ENCODE measurements at regions not wholly inside any gene's neighbourhood (a gene's known extent, or its start where the extent isn't known, plus 50 kb on each side); places are given as distances from the start of the nearest gene placed in this dataset.

- Mint-ChIP-seq H3K27ac (no peak overlapping the region), H3K4me3 (no peak overlapping the region), H3K9me3 (no peaks in the 10 kb centered on the region), H3K36me3 (no peaks in the 10 kb centered on the region), H3K27me3 (ENCODE audit: insufficient read depth, low read depth) (peaks cover 5% of the 10 kb centered on the region), H3K4me1 (peaks cover 30% of the 10 kb centered on the region)
- peak overlapping the region; percentile 50 for H3K4me2 ChIP-seq
- TF ChIP-seq EZH2phosphoT487 (IDR thresholded peaks at IDR 0.05) (no peak), EZH2 (IDR thresholded peaks at IDR 0.05) (no peak), CTCF (IDR thresholded peaks at IDR 0.05) (no peak)
- no peak for DNase-seq (ENCODE audit: low spot score)
- H3K4me1 ChIP-seq, result peaks cover 48% of the 10 kb centered on the region
- no peak overlapping the region for H2AFZ ChIP-seq (replicated peaks)
- no peak overlapping the region for H3K9ac ChIP-seq
- H3F3A ChIP-seq (ENCODE audit: low read depth), result peaks cover 33% of the 10 kb centered on the region
- no peak overlapping the region for H3K4me3 ChIP-seq
- H4K20me1 ChIP-seq (ENCODE audit: low read depth), result no peaks in the 10 kb centered on the region
- no peaks in the 10 kb centered on the region for H3K79me2 ChIP-seq (ENCODE audit: low read depth)
- no peaks in the 10 kb centered on the region for H3K9me3 ChIP-seq (ENCODE audit: low read depth)
- H3K36me3 ChIP-seq, result no peaks in the 10 kb centered on the region
- H3K27me3 ChIP-seq, result no peaks in the 10 kb centered on the region
- H3K27ac ChIP-seq, result no peak overlapping the region
Observed at GRCh38 chr2:134773335-134773734, 54.5 kb upstream of the TMEM163 start.

- Histone ChIP-seq H3K27me3 (no peaks in the 10 kb centered on the region), H3K4me1 (peaks cover 48% of the 10 kb centered on the region), H3K9me3 (ENCODE audit: low read depth) (no peaks in the 10 kb centered on the region), H3K9ac (no peak overlapping the region), H4K20me1 (ENCODE audit: low read depth) (no peaks in the 10 kb centered on the region), H3F3A (ENCODE audit: low read depth) (peaks cover 33% of the 10 kb centered on the region), H3K4me3 (no peak overlapping the region), H3K27ac (no peak overlapping the region), H2AFZ (replicated peaks) (no peak overlapping the region), H3K79me2 (ENCODE audit: low read depth) (no peaks in the 10 kb centered on the region), H3K4me2 (peak overlapping the region; percentile 50), H3K36me3 (no peaks in the 10 kb centered on the region)
- TF ChIP-seq EZH2 (IDR thresholded peaks at IDR 0.05) (no peak), CTCF (IDR thresholded peaks at IDR 0.05) (no peak), EZH2phosphoT487 (IDR thresholded peaks at IDR 0.05) (no peak)
- DNase-seq (ENCODE audit: low spot score), result no peak
- H3K36me3 Mint-ChIP-seq, result no peaks in the 10 kb centered on the region
- H3K9me3 Mint-ChIP-seq, result no peaks in the 10 kb centered on the region
- peak overlapping the region; percentile 13 for H3K4me3 Mint-ChIP-seq
- peaks cover 30% of the 10 kb centered on the region for H3K4me1 Mint-ChIP-seq
- H3K27ac Mint-ChIP-seq, result peak overlapping the region; percentile 6
- peaks cover 5% of the 10 kb centered on the region for H3K27me3 Mint-ChIP-seq (ENCODE audit: insufficient read depth, low read depth)
Observed at GRCh38 chr2:134773759-134774742, 55.3 kb upstream of the TMEM163 start.

- Mint-ChIP-seq H3K27ac (peak overlapping the region; percentile 47), H3K4me1 (peaks cover 30% of the 10 kb centered on the region), H3K27me3 (ENCODE audit: insufficient read depth, low read depth) (peaks cover 2% of the 10 kb centered on the region), H3K9me3 (no peaks in the 10 kb centered on the region), H3K36me3 (no peaks in the 10 kb centered on the region), H3K4me3 (no peak overlapping the region)
- Histone ChIP-seq H3K36me3 (no peaks in the 10 kb centered on the region), H3K9me3 (ENCODE audit: low read depth) (no peaks in the 10 kb centered on the region), H3K4me2 (peak overlapping the region; percentile 50), H3F3A (ENCODE audit: low read depth) (peaks cover 33% of the 10 kb centered on the region), H3K27ac (no peak overlapping the region), H3K9ac (no peak overlapping the region), H3K79me2 (ENCODE audit: low read depth) (no peaks in the 10 kb centered on the region), H2AFZ (replicated peaks) (no peak overlapping the region), H3K4me1 (peaks cover 48% of the 10 kb centered on the region), H3K4me3 (no peak overlapping the region), H3K27me3 (no peaks in the 10 kb centered on the region), H4K20me1 (ENCODE audit: low read depth) (no peaks in the 10 kb centered on the region)
- peak; percentile 69 for DNase-seq (ENCODE audit: low spot score)
- TF ChIP-seq EZH2 (IDR thresholded peaks at IDR 0.05) (no peak), EZH2phosphoT487 (IDR thresholded peaks at IDR 0.05) (peak; percentile 51)
Observed at GRCh38 chr2:134774786-134775641, 56.2 kb upstream of the TMEM163 start.
